ENCODE measurements at regions not wholly inside any gene's neighbourhood (a gene's known extent, or its start where the extent isn't known, plus 50 kb on each side); places are given as distances from the start of the nearest gene placed in this dataset.

DNA sequence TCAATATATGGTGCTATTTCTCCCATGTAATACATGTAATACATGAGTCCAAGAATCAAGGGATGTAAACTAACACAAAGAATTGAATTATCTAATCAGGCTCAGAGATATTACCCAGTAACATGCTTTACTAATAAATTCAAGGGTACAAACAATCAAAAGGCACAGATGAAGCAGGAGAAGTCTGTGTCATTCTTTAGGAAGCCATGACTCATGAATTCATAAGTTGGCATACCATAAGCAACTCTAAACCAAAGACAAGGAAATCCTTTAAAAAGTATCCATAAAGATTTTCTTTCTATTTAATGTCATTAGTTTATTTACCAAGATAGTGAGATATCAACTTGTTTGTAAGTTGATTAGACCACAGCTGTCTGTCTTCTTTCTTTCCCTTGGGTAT is 446.0 kb upstream of the IMPG1 start:
- TF ChIP-seq POLR2A (IDR thresholded peaks at IDR 0.05), result no peak
- TF ChIP-seq, protein P1, sequence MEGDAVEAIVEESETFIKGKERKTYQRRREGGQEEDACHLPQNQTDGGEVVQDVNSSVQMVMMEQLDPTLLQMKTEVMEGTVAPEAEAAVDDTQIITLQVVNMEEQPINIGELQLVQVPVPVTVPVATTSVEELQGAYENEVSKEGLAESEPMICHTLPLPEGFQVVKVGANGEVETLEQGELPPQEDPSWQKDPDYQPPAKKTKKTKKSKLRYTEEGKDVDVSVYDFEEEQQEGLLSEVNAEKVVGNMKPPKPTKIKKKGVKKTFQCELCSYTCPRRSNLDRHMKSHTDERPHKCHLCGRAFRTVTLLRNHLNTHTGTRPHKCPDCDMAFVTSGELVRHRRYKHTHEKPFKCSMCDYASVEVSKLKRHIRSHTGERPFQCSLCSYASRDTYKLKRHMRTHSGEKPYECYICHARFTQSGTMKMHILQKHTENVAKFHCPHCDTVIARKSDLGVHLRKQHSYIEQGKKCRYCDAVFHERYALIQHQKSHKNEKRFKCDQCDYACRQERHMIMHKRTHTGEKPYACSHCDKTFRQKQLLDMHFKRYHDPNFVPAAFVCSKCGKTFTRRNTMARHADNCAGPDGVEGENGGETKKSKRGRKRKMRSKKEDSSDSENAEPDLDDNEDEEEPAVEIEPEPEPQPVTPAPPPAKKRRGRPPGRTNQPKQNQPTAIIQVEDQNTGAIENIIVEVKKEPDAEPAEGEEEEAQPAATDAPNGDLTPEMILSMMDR (IDR thresholded peaks at IDR 0.05), result no peak
